ENCODE measurements at regions not wholly inside any gene's neighbourhood (a gene's known extent, or its start where the extent isn't known, plus 50 kb on each side); places are given as distances from the start of the nearest gene placed in this dataset.

- TF ChIP-seq ZNF10 (tag by site-specific recombination; IDR thresholded peaks at IDR 0.05) = no peak
- TF ChIP-seq ZNF121 (tag by site-specific recombination; IDR thresholded peaks at IDR 0.05) = no peak
- TF ChIP-seq ZNF792 (tag by site-specific recombination; IDR thresholded peaks at IDR 0.05) = no peak
- TF ChIP-seq, protein P1, sequence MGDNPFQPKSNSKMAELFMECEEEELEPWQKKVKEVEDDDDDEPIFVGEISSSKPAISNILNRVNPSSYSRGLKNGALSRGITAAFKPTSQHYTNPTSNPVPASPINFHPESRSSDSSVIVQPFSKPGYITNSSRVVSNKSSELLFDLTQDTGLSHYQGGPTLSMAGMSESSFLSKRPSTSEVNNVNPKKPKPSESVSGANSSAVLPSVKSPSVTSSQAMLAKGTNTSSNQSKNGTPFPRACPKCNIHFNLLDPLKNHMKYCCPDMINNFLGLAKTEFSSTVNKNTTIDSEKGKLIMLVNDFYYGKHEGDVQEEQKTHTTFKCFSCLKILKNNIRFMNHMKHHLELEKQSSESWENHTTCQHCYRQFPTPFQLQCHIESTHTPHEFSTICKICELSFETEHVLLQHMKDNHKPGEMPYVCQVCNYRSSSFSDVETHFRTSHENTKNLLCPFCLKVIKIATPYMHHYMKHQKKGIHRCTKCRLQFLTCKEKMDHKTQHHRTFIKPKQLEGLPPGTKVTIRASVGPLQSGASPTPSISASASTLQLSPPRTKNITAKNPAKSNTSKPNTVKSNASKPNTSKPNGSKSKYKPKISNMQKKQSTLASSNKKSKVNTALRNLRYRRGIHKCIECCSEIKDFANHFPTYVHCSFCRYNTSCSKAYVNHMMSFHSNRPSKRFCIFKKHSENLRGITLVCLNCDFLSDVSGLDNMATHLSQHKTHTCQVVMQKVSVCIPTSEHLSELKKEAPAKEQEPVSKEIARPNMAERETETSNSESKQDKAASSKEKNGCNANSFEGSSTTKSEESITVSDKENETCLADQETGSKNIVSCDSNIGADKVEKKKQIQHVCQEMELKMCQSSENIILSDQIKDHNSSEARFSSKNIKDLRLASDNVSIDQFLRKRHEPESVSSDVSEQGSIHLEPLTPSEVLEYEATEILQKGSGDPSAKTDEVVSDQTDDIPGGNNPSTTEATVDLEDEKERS (tag by site-specific recombination; IDR thresholded peaks at IDR 0.05) = no peak
- TF ChIP-seq CTCF (tag by site-specific recombination; IDR thresholded peaks at IDR 0.05) = no peak
- no peak for TF ChIP-seq HOXA7 (CRISPR knock-in tag; IDR thresholded peaks at IDR 0.05; ENCODE audit: borderline replicate concordance)
- no peak for TF ChIP-seq ZNF704 (tag by site-specific recombination; IDR thresholded peaks at IDR 0.05)
- TF ChIP-seq ZNF785 (tag by site-specific recombination; IDR thresholded peaks at IDR 0.05) = no peak
- TF ChIP-seq ZBTB48 (tag by site-specific recombination; IDR thresholded peaks at IDR 0.05) = no peak
- no peak for TF ChIP-seq ZNF530 (tag by site-specific recombination; IDR thresholded peaks at IDR 0.05; ENCODE audit: low read depth)
- no peak for TF ChIP-seq YY1 (tag by site-specific recombination; IDR thresholded peaks at IDR 0.05)
- no peak for TF ChIP-seq ZBTB26 (tag by site-specific recombination; optimal IDR thresholded peaks at IDR 0.05)
These were observed 667.0 kb downstream of the BCL11B start for GRCh38 chr14:98605043-98605442.
